ENCODE measurements at regions not wholly inside any gene's neighbourhood (a gene's known extent, or its start where the extent isn't known, plus 50 kb on each side); places are given as distances from the start of the nearest gene placed in this dataset. TPM values are rescaled to one million over a fixed set of nuclear protein-coding genes. Genes with fewer than 3 reads are reported as not detected.

Small RNA genes in the stretch of these regions (small RNA-seq; reads per million reads assigned to genes)
- gene AL080274.1 (not detected), gene RN7SKP111 (2.2 reads per million, percentile 56 among the genes with 10 or more reads in this experiment)
